Parathyroid adenoma (tissue), 2 donors: ENCODE measurements at regions not wholly inside any gene's neighbourhood (a gene's known extent, or its start where the extent isn't known, plus 50 kb on each side); places are given as distances from the start of the nearest gene placed in this dataset.

Experiments
- H2AFZ ChIP-seq: fragments of 300-600 bp; sonication (generic); one replicate; pipeline ENCODE4 v1.7.0; 2017; ENCODE audit warnings: antibody characterized with exemption, mild to moderate bottlenecking
- H3K27ac ChIP-seq: fragments of 300-600 bp; sonication (generic); one replicate; pipeline ENCODE4 v1.7.0; 2017
- H3K27me3 ChIP-seq: fragments of 300-600 bp; sonication (generic); one replicate; pipeline ENCODE4 v1.7.0; 2017; ENCODE audit warnings: low read length; ENCODE audit not compliant: control insufficient read depth, insufficient read depth
- H3K36me3 ChIP-seq: fragments of 300-600 bp; sonication (generic); one replicate; pipeline ENCODE4 v1.7.0; 2017; ENCODE audit warnings: low read length; ENCODE audit not compliant: control insufficient read depth, insufficient read depth
- H3K4me1 ChIP-seq: fragments of 300-600 bp; sonication (generic); one replicate; pipeline ENCODE4 v1.7.0; 2017; ENCODE audit warnings: control low read depth
- H3K4me2 ChIP-seq: fragments of 300-600 bp; sonication (generic); one replicate; pipeline ENCODE4 v1.7.0; 2017; ENCODE audit warnings: low read length
- H3K4me3 ChIP-seq: fragments of 300-600 bp; sonication (generic); one replicate; pipeline ENCODE4 v1.7.0; 2017; ENCODE audit warnings: low read depth, low read length
- H3K79me2 ChIP-seq: fragments of 300-600 bp; sonication (generic); one replicate; pipeline ENCODE4 v1.7.0; 2017; ENCODE audit warnings: control low read depth
- H3K9ac ChIP-seq: fragments of 300-600 bp; sonication (generic); one replicate; pipeline ENCODE4 v1.7.0; 2017; ENCODE audit warnings: mild to moderate bottlenecking
- H3K9me3 ChIP-seq: fragments of 300-600 bp; sonication (generic); one replicate; pipeline ENCODE4 v1.7.0; 2017; ENCODE audit warnings: low read length; ENCODE audit not compliant: control insufficient read depth
- CTCF ChIP-seq: fragments of 300-600 bp; sonication (generic); IDR thresholded peaks from one replicate; pipeline ENCODE4 v1.7.0; 2017; ENCODE audit warnings: antibody characterized with exemption, mild to moderate bottlenecking
- donor health status: primary hyperparathyroidism.

GRCh38 chr10:106500041-106500924, 664.2 kb downstream of the SORCS1 start:
- no peak for TF ChIP-seq CTCF
- Histone ChIP-seq H3K9me3 (no peaks in the 10 kb centered on the region), H2AFZ (no peak overlapping the region)

GRCh38 chr10:106499448-106499847, 665.1 kb downstream of the SORCS1 start:
- no peak overlapping the region for H2AFZ ChIP-seq
- H3K9ac ChIP-seq: no peak overlapping the region
- H3K79me2 ChIP-seq: no peaks in the 10 kb centered on the region
- no peak overlapping the region for H3K4me2 ChIP-seq
- H3K36me3 ChIP-seq: no peaks in the 10 kb centered on the region
- H3K4me1 ChIP-seq: no peaks in the 10 kb centered on the region
- H3K4me3 ChIP-seq: no peak overlapping the region
- H3K27me3 ChIP-seq: no peaks in the 10 kb centered on the region
- no peak overlapping the region for H3K27ac ChIP-seq
- TF ChIP-seq CTCF: no peak
- H3K9me3 ChIP-seq: no peaks in the 10 kb centered on the region

More at GRCh38 chr10:106500041-106500924, 664.2 kb downstream of the SORCS1 start:
- no peak overlapping the region for H3K4me3 ChIP-seq
- no peaks in the 10 kb centered on the region for H3K36me3 ChIP-seq
- no peak overlapping the region for H3K4me2 ChIP-seq
- H3K79me2 ChIP-seq: no peaks in the 10 kb centered on the region
- no peak overlapping the region for H3K27ac ChIP-seq
- no peaks in the 10 kb centered on the region for H3K27me3 ChIP-seq
- no peak overlapping the region for H3K9ac ChIP-seq
- no peaks in the 10 kb centered on the region for H3K4me1 ChIP-seq

DNA sequence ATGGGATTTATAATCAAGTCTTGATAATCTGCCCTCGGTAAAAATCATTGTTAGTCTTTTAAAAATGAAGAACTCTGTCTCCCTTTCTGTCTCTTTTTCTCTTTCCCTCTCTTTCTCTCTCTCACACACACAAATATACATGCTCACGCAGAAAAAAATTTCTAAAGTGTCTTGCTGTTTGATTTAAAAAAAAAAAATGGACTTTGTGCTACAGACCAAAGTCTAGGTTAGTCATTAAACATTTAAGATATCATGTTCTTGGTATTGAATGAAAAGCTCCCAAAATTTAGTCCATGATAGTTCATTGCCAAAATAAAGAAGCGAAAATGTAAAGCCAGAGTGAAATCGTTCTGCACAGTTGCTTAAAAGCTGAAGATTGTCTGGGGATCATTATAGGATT, 665.8 kb downstream of the SORCS1 start:
- TF ChIP-seq CTCF: no peak
- no peak overlapping the region for H2AFZ ChIP-seq
- no peak overlapping the region for H3K4me2 ChIP-seq
- no peaks in the 10 kb centered on the region for H3K9me3 ChIP-seq
- no peak overlapping the region for H3K27ac ChIP-seq
- no peaks in the 10 kb centered on the region for H3K79me2 ChIP-seq
- H3K4me3 ChIP-seq: no peak overlapping the region
- H3K4me1 ChIP-seq: no peaks in the 10 kb centered on the region
- H3K36me3 ChIP-seq: no peaks in the 10 kb centered on the region
- H3K9ac ChIP-seq: no peak overlapping the region
- H3K27me3 ChIP-seq: no peaks in the 10 kb centered on the region

DNA sequence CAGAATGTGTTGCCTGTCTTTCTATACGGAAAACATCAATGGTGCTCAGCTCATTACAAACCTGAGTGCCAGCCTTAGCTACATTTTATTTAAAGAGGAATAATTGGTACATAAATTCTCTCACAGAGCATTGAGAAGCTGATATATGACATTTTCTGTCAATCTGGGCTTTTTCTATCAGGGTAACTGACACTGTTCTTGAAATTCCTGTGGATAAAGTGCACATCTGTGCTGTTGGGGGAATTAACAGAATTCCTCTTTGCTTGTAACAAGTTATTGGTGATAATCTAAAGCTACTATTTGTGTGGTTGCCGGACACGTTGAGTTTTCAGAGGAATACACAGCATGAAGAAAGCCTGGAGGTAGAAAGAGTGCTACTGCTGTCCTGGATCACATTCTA, 668.6 kb downstream of the SORCS1 start:
- Histone ChIP-seq H3K4me2 (no peak overlapping the region), H3K9ac (no peak overlapping the region), H3K4me3 (no peak overlapping the region), H3K27ac (no peak overlapping the region), H3K9me3 (no peaks in the 10 kb centered on the region), H3K4me1 (no peaks in the 10 kb centered on the region), H3K27me3 (no peaks in the 10 kb centered on the region), H3K36me3 (no peaks in the 10 kb centered on the region), H2AFZ (no peak overlapping the region), H3K79me2 (no peaks in the 10 kb centered on the region)
- no peak for TF ChIP-seq CTCF

- H3K4me1 ChIP-seq: no peaks in the 10 kb centered on the region
- no peak overlapping the region for H3K4me2 ChIP-seq
- H3K79me2 ChIP-seq: no peaks in the 10 kb centered on the region
- no peaks in the 10 kb centered on the region for H3K27me3 ChIP-seq
- H2AFZ ChIP-seq: no peak overlapping the region
- no peak for TF ChIP-seq CTCF
- H3K27ac ChIP-seq: no peak overlapping the region
- no peak overlapping the region for H3K4me3 ChIP-seq
- no peaks in the 10 kb centered on the region for H3K36me3 ChIP-seq
- no peak overlapping the region for H3K9ac ChIP-seq
- H3K9me3 ChIP-seq: no peaks in the 10 kb centered on the region
Observed at GRCh38 chr10:106493751-106494150, 670.8 kb downstream of the SORCS1 start.
